Kidney tubule cell (primary cell): ENCODE measurements at regions not wholly inside any gene's neighbourhood (a gene's known extent, or its start where the extent isn't known, plus 50 kb on each side); places are given as distances from the start of the nearest gene placed in this dataset.

Source experiments
- DNase-seq: peaks from one replicate; pipeline ENCODE4 v3.0.0-alpha.2; 2018; ENCODE audit warnings: low spot score

DNA sequence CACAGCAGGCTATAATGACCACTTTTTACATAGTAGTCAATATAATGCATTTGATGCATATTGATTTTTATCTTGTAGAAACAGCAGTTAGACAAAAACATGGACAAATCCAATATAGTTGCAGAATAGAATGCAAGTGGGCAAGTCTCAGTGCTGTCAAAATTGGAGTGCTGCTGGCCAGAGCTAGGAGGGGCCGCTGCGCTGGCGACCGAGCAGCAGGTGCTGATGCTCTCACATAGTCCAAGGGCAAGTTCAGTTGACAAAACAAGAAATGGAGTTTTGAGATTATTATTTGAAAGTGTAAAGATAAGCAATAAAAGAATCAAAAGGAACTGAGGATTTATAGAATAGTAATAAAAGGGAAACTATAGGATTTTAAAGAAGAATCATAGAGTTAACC is 60.6 kb upstream of the CDK20 start:
- no peak for DNase-seq

DNA sequence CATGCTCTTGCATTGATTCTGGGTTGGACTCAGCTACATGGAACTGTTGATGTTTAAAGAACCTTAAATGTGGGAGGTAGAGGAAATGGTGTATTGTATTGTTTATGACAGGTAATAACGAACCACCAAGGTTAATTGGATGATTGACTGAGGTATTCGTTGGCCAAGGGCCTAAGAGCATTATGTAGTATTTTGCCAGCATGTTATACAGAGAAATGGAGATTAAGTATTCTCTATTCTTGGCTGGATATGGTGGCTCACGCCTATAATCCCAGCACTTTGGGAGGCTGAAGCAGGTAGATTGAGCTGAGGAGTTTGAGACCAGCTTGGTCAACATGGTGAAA is 59.0 kb upstream of the CDK20 start:
- no peak for DNase-seq

DNA sequence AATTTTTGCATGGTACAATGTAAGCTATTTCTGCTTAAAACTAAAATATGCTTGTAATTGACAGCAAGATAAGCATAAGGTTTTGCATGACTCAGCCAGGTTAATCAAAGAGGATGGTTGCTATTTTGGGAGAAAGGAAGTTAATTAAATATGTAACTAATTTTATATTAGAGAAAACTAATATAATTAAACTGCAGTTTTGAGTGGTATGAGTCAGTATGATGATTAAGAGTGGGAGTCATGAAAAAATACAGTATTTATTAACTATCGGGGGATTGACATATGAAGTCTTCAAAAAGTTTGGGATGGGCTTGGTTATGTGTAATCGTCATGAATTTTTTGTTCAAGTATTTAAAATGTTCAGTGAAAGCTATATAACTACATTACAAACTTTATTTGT is 54.0 kb upstream of the CDK20 start:
- no peak for DNase-seq

- no peak for DNase-seq
Measured at GRCh38 chr9:88026118-88026479, 51.8 kb upstream of the CDK20 start.

DNA sequence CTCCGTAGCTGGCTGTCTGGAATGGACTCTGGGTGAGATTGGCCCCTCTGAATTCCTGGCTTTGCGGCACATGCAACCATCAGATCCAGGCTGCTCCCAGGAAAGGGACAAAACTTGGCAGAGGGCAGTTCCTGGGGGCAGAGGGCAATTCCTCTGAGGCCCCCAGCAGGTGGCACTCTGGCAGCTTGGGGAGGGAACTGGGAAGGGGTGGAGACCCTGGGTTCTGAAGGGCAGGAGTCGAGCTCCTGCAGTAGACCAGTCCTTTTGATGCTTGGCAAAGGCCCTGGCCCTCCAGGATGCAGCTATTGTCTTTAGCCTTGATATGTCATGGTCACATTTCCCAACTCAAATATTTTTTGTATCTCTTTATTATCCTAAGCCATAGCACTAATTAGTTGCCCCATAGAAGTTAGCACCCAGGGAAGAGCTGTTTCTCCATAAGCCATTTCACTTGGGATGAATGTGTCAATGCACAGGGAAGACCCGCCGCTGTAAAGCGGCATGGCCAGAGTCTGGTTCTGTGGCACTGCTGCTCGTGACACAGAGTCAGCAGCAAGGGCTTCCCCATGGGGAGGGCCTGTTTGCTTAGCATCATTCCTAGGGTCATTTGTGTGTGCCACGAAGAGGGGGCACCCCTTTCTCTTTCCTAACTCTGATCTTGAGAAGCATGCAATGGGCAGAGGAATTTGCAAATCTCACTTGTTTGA is 51.2 kb upstream of the CDK20 start:
- no peak for DNase-seq

- no peak for DNase-seq
Measured at GRCh38 chr9:88024896-88025295, 50.6 kb upstream of the CDK20 start.
